Kidney (tissue), 13 donors: ENCODE measurements at regions not wholly inside any gene's neighbourhood (a gene's known extent, or its start where the extent isn't known, plus 50 kb on each side); places are given as distances from the start of the nearest gene placed in this dataset.
"Not testable (repeated sequence)": the region's sequence is repeated elsewhere in the genome, so short reads cannot be mapped to it uniquely, and the experiment has no call there.

ENCODE experiments used
- DNase-seq, 5 donors: peaks; one replicate each; pipeline ENCODE4 v3.0.0-alpha.2; 2013 to 2020
- FAIRE-seq: peaks from 2 replicates; lab custom pipeline; 2012; peaks lifted over from hg19 to GRCh38; lab: Jason Lieb, UNC
- H3K27ac ChIP-seq, 2 donors: one replicate each; pipeline ENCODE4 v1.7.0; 2013; ENCODE audit warnings: low read depth in 2 of 2, low read length in 2 of 2, inconsistent platforms in 1 of 2
- H3K27me3 ChIP-seq: one replicate; pipeline ENCODE4 v1.7.1; 2013; ENCODE audit warnings: low read length, inconsistent platforms; ENCODE audit not compliant: control insufficient read depth, insufficient read depth
- H3K36me3 ChIP-seq, 3 donors: one replicate each; pipeline versions ENCODE4 v1.7.0 to v1.7.1; 2013; ENCODE audit warnings: low read length in 3 of 3, control low read depth in 1 of 3, inconsistent platforms in 1 of 3; ENCODE audit not compliant: insufficient read depth in 3 of 3, control insufficient read depth in 2 of 3
- H3K4me1 ChIP-seq, 3 donors: one replicate each; pipeline versions ENCODE4 v1.7.0 to v1.7.1; 2013; ENCODE audit warnings: low read length in 3 of 3, inconsistent platforms in 1 of 3, low read depth in 1 of 3; ENCODE audit not compliant: control insufficient read depth in 2 of 3, insufficient read depth in 2 of 3
- H3K4me3 ChIP-seq, 3 donors: one replicate each; pipeline versions ENCODE4 v1.7.0 to v1.8.1; 2013; ENCODE audit warnings: low read length in 3 of 3, control low read depth in 1 of 3, inconsistent platforms in 1 of 3
- H3K9ac ChIP-seq, 3 donors: one replicate each; pipeline versions ENCODE4 v1.7.0 to v1.7.1; 2013; ENCODE audit warnings: low read length in 3 of 3, control low read depth in 1 of 3, inconsistent platforms in 1 of 3
- H3K9me3 ChIP-seq, 3 donors: one replicate each; pipeline versions ENCODE4 v1.7.0 to v1.7.1; 2013; ENCODE audit warnings: low read length in 3 of 3, control low read depth in 1 of 3, inconsistent platforms in 1 of 3; ENCODE audit not compliant: control insufficient read depth in 2 of 3, insufficient read depth in 1 of 3
- intact Hi-C: fragments of 100-400 bp; cut with DNase I; formaldehyde crosslinking; loops from one replicate; pipeline ENCODE4 v1.11.1; 2022
- TF ChIP-seq, protein P1 (sequence below): IDR thresholded peaks from 3 replicates; pipeline ENCODE4 v1.5.1; 2012; ENCODE audit warnings: mild to moderate bottlenecking, moderate library complexity, borderline replicate concordance; ENCODE audit not compliant: insufficient read depth; ENCODE audit errors: extremely low read depth
- donor health status: control.
- donor health status: control.
- donor health status: control.
- donor health status: control.
- donor health status: control.
- donor health status: DM: yes; HTN: yes; CAD: no.
- donor health status: Normal renal cell carcinoma (clear cell type).

DNA sequence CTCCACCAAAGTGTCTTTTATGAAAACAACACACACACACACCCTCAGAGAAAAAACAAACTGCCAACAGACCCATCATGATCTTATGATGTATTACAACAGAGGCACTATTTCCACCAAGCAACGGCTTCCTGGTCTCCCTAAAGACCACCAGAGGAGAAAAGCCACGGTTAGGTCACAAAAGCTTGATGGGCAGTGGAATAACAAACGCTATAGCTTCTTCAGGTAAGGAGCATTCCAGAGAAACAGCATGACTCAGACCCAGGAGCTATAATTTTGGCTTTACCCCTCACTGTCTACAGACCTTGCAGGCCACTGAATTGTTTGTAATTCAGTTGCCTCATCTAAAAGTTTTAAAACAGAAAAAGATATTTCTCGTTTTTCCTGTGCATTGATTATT, 105.7 kb upstream of the GPR141 start:
- Histone ChIP-seq H3K36me3 (no peaks in the 10 kb centered on the region), H3K9me3 (no peaks in the 10 kb centered on the region), H3K27ac (no peak overlapping the region), H3K4me3 (no peak overlapping the region), H3K27me3 (no peaks in the 10 kb centered on the region), H3K9ac (no peak overlapping the region), H3K4me1 (no peaks in the 10 kb centered on the region)
- TF ChIP-seq, protein P1, sequence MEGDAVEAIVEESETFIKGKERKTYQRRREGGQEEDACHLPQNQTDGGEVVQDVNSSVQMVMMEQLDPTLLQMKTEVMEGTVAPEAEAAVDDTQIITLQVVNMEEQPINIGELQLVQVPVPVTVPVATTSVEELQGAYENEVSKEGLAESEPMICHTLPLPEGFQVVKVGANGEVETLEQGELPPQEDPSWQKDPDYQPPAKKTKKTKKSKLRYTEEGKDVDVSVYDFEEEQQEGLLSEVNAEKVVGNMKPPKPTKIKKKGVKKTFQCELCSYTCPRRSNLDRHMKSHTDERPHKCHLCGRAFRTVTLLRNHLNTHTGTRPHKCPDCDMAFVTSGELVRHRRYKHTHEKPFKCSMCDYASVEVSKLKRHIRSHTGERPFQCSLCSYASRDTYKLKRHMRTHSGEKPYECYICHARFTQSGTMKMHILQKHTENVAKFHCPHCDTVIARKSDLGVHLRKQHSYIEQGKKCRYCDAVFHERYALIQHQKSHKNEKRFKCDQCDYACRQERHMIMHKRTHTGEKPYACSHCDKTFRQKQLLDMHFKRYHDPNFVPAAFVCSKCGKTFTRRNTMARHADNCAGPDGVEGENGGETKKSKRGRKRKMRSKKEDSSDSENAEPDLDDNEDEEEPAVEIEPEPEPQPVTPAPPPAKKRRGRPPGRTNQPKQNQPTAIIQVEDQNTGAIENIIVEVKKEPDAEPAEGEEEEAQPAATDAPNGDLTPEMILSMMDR, result no peak
- intact Hi-C loops, result no loop called here
- DNase-seq (no peak), FAIRE-seq (no peak)

GRCh38 chr7:37578350-37578749, 105.2 kb upstream of the GPR141 start:
- no peaks in the 10 kb centered on the region for H3K36me3 ChIP-seq
- TF ChIP-seq, protein P1, result no peak
- intact Hi-C loops, result no loop called here
- no peak overlapping the region for H3K27ac ChIP-seq
- H3K9ac ChIP-seq, result no peak overlapping the region
- no peaks in the 10 kb centered on the region for H3K27me3 ChIP-seq
- H3K4me1 ChIP-seq, result no peaks in the 10 kb centered on the region
- no peak for FAIRE-seq
- DNase-seq, result no peak
- H3K9me3 ChIP-seq, result no peaks in the 10 kb centered on the region
- no peak overlapping the region for H3K4me3 ChIP-seq

GRCh38 chr7:37580376-37580775, 103.2 kb upstream of the GPR141 start:
- Histone ChIP-seq H3K4me1 (no peaks in the 10 kb centered on the region), H3K36me3 (no peaks in the 10 kb centered on the region), H3K27ac (no peak overlapping the region), H3K9ac (no peak overlapping the region), H3K9me3 (no peaks in the 10 kb centered on the region), H3K4me3 (no peak overlapping the region), H3K27me3 (no peaks in the 10 kb centered on the region)
- intact Hi-C loops, result no loop called here
- TF ChIP-seq, protein P1, result no peak
- no peak for FAIRE-seq
- DNase-seq, result no peak

DNA sequence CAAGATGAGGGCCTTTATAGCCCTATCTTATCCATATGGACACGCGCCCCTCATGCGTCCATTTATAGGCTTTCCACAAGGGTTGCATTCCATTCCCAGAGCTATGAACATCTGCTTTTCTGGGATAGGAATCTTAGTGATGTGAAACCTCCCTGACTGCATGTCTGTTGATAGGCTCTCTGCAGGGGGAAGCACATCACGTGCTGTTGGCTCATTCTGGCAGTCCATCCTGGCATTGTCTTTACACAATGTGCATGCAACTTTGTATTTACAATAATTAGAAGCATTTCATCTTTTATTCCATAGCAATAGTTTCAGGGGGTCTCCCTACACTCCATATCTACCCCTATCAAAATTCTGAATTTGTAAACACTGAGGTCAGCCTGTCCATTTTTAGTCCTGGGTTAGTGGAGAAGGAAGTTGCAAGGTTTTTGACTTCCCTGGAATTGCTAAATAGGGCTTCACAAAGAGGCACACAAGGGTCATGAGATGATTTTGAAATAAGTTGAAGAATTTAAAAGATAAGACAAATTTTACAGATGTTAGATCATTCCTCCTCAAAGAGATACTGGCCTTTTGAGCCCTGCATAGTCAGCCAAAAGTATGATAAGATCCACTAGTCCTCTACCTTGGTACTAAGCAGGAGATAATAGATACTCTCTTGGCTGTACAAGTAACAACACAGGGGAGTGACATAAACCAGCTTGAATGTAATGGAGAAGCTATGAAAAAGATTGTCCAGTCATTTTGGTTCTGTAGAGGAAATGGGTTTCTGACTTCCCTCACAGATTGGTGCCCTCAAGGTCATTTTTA, 98.7 kb upstream of the GPR141 start:
- H3K9me3 ChIP-seq, H3K4me1 ChIP-seq, H3K27ac ChIP-seq, intact Hi-C loops, H3K4me3 ChIP-seq, H3K36me3 ChIP-seq, H3K9ac ChIP-seq, H3K27me3 ChIP-seq, FAIRE-seq, DNase-seq: not testable (repeated sequence)
